GM12872 (cell line): ENCODE measurements at regions not wholly inside any gene's neighbourhood (a gene's known extent, or its start where the extent isn't known, plus 50 kb on each side); places are given as distances from the start of the nearest gene placed in this dataset.

Experiments used
- CTCF ChIP-seq: IDR thresholded peaks from 3 replicates; pipeline ENCODE4 v1.5.1; 2011; ENCODE audit warnings: low read depth, mild to moderate bottlenecking, low read length, moderate library complexity; ENCODE audit not compliant: insufficient read depth

GRCh38 chr5:27466959-27467358 lies 428.6 kb upstream of the CDH9 start:
- no peak for TF ChIP-seq CTCF

- TF ChIP-seq CTCF = no peak
Measured at GRCh38 chr5:27465140-27465539, 426.8 kb upstream of the CDH9 start.

- TF ChIP-seq CTCF = no peak
Measured at GRCh38 chr5:27463446-27464149, 425.2 kb upstream of the CDH9 start.

GRCh38 chr5:27462936-27463335 lies 424.6 kb upstream of the CDH9 start:
- no peak for TF ChIP-seq CTCF

- TF ChIP-seq CTCF = no peak
Measured at GRCh38 chr5:27458287-27458686, 419.9 kb upstream of the CDH9 start.

GRCh38 chr5:27451377-27451776 lies 413.0 kb upstream of the CDH9 start:
- no peak for TF ChIP-seq CTCF

GRCh38 chr5:27450607-27451006 lies 412.2 kb upstream of the CDH9 start:
- TF ChIP-seq CTCF = no peak
